Ishikawa (cell line): ENCODE measurements at regions not wholly inside any gene's neighbourhood (a gene's known extent, or its start where the extent isn't known, plus 50 kb on each side); places are given as distances from the start of the nearest gene placed in this dataset.

Source experiments
- CEBPB ChIP-seq: IDR thresholded peaks from 2 replicates; pipeline ENCODE4 v1.6.1; 2012
- CREB1 ChIP-seq: IDR thresholded peaks from 2 replicates; pipeline ENCODE4 v1.6.1; 2012; ENCODE audit warnings: low read depth
- EGR1 ChIP-seq: IDR thresholded peaks from 2 replicates; pipeline ENCODE4 v1.6.1; 2012
- EP300 ChIP-seq: IDR thresholded peaks from 2 replicates; pipeline ENCODE4 v1.6.1; 2012; ENCODE audit warnings: borderline replicate concordance
- FOXM1 ChIP-seq: IDR thresholded peaks from 2 replicates; pipeline ENCODE4 v1.6.1; 2012; ENCODE audit warnings: low read depth, borderline replicate concordance
- NFIC ChIP-seq: IDR thresholded peaks from 2 replicates; pipeline ENCODE4 v1.6.1; 2012
- RAD21 ChIP-seq: IDR thresholded peaks from 2 replicates; pipeline ENCODE4 v1.6.1; 2012; ENCODE audit warnings: low read depth
- TAF1 ChIP-seq: IDR thresholded peaks from 2 replicates; pipeline ENCODE4 v1.6.1; 2012; ENCODE audit warnings: low read depth, mild to moderate bottlenecking
- TCF12 ChIP-seq: IDR thresholded peaks from 2 replicates; pipeline ENCODE4 v1.6.1; 2012; ENCODE audit warnings: low read depth
- TEAD4 ChIP-seq: IDR thresholded peaks from 2 replicates; pipeline ENCODE4 v1.6.1; 2012
- YY1 ChIP-seq: IDR thresholded peaks from 2 replicates; pipeline ENCODE4 v1.6.1; 2012; ENCODE audit warnings: low read depth
- ZBTB7A ChIP-seq: IDR thresholded peaks from 2 replicates; pipeline ENCODE4 v1.6.1; 2012; ENCODE audit warnings: low read depth
- TF ChIP-seq, protein P1 (sequence below): IDR thresholded peaks from 2 replicates; pipeline ENCODE4 v1.6.1; 2012; ENCODE audit warnings: low read depth, mild to moderate bottlenecking
- TF ChIP-seq, protein P2 (sequence below): IDR thresholded peaks from 2 replicates; pipeline ENCODE4 v1.6.1; 2012
- TF ChIP-seq, protein P3 (sequence below): IDR thresholded peaks from 2 replicates; pipeline ENCODE4 v1.6.1; 2012

DNA sequence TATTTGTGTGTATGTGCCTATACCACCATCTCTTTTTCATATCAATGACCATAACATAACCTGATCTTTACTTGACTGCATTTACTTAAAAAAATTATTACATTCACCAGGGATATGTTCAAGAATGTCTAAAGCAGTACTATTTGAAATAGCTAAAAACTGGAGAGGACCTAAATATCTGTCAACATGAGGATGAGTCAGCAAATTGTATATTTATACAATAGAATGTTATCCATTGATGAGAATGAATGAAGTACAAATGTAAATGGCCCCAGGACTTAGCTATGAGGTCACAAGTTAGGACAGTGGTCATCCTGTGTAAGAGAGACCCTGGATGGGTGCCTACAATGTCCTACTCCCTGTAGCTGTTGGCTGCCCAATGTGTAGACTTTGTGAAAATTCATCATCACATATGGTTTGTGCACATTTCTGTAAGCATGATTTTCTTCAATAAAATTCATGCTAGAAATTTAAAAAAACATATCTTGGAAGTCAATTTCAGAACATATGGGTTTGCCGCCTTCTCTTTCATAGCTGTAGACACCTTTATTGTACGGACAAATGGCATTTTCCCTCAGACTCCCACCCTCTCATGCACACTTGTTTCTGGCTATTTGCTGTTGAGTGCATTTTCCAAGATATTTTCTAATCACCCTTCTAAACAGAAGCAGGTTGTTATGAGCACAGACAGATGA lies 202.4 kb downstream of the CDH26 start:
- TF ChIP-seq YY1 (no peak), RAD21 (no peak), FOXM1 (no peak)

DNA sequence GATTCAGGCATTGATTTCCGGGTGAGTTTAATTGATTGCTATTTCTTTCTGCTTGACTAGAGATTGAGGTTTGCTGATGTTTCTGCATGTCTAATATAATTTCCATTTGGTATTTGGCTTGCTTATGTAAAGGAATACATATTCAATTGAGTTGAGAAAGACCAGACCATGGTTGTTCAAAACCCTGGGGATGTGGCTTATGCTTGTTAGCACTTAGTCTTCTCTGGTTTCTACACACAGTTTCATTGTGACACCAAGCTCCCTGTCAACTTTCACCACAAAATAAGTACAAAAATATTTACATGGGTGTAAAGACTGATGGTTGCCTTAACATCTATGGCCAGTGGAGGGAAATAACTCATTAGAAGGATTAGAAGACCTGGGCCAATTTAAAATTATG lies 209.6 kb downstream of the CDH26 start:
- no peak for TF ChIP-seq CEBPB

DNA sequence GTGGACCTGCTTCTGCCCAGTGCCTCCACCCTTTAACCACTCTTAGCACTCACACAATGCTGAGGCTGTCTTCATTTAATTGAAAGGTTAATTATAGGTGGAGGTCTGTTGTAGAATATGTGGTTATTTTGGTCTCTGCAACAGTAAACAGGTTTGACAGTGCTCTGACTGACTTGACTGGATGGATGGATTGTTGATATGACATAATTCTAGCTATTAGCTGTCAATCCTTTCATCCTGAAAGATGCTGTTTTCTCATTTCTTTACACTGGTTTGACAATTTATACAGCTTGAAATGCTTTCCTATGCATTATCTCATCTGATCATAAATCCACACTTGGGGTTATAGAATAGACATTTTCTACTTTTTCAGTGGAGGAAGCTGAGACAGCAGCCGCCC lies 210.7 kb downstream of the CDH26 start:
- TF ChIP-seq TAF1 (no peak), CEBPB (no peak), TCF12 (no peak), ZBTB7A (no peak), EP300 (no peak), NFIC (no peak), EGR1 (no peak), YY1 (no peak), TEAD4 (no peak), FOXM1 (no peak), CREB1 (no peak), RAD21 (no peak)
- TF ChIP-seq, protein P1, sequence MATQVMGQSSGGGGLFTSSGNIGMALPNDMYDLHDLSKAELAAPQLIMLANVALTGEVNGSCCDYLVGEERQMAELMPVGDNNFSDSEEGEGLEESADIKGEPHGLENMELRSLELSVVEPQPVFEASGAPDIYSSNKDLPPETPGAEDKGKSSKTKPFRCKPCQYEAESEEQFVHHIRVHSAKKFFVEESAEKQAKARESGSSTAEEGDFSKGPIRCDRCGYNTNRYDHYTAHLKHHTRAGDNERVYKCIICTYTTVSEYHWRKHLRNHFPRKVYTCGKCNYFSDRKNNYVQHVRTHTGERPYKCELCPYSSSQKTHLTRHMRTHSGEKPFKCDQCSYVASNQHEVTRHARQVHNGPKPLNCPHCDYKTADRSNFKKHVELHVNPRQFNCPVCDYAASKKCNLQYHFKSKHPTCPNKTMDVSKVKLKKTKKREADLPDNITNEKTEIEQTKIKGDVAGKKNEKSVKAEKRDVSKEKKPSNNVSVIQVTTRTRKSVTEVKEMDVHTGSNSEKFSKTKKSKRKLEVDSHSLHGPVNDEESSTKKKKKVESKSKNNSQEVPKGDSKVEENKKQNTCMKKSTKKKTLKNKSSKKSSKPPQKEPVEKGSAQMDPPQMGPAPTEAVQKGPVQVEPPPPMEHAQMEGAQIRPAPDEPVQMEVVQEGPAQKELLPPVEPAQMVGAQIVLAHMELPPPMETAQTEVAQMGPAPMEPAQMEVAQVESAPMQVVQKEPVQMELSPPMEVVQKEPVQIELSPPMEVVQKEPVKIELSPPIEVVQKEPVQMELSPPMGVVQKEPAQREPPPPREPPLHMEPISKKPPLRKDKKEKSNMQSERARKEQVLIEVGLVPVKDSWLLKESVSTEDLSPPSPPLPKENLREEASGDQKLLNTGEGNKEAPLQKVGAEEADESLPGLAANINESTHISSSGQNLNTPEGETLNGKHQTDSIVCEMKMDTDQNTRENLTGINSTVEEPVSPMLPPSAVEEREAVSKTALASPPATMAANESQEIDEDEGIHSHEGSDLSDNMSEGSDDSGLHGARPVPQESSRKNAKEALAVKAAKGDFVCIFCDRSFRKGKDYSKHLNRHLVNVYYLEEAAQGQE = no peak
- TF ChIP-seq, protein P2, sequence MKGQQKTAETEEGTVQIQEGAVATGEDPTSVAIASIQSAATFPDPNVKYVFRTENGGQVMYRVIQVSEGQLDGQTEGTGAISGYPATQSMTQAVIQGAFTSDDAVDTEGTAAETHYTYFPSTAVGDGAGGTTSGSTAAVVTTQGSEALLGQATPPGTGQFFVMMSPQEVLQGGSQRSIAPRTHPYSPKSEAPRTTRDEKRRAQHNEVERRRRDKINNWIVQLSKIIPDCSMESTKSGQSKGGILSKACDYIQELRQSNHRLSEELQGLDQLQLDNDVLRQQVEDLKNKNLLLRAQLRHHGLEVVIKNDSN = no peak
- TF ChIP-seq, protein P3, sequence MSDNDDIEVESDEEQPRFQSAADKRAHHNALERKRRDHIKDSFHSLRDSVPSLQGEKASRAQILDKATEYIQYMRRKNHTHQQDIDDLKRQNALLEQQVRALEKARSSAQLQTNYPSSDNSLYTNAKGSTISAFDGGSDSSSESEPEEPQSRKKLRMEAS = no peak

DNA sequence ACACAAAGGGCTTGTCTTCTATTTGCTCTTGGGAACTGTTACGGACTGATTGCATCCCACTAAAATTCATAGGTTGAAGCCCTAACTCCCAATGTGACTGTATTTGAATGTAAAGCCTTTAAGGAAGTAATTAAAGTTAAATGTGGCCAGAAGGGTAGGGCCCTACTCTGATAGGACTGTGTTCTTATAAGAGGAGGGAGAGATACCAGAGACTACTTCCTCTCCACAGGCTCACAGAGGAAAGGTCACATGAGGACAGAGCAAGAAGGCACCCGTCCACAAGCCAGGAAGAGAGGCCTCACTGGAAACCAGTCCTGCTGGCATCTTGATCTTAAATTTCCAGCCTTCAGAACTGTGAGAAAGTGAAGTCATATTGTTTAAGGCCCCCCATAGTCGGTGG lies 211.9 kb downstream of the CDH26 start:
- TF ChIP-seq EP300 (no peak), CEBPB (no peak), ZBTB7A (no peak), TCF12 (no peak), EGR1 (no peak), TEAD4 (no peak), YY1 (no peak), FOXM1 (no peak), NFIC (no peak), TAF1 (no peak), RAD21 (no peak), CREB1 (no peak)
- TF ChIP-seq, protein P3 = no peak
- TF ChIP-seq, protein P2 = no peak
- TF ChIP-seq, protein P1 = no peak

DNA sequence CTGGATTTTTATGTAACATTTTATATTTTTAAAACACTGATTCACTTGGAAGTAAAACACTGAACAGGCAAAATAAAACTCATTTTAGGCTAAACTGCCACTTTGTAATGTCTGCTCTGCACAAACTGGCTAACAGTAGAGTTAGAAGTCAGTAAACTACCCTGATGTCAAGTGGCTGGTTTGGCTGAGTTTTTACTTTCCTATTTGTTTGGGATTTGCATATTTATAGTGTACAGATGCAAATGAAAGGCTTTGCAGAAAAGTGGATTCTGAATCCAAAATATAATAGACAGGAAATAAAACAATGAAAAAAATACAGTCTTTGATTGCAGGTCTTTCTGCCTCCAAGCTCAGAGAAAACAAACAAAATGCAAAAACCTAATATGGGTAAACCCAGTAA lies 213.1 kb downstream of the CDH26 start:
- TF ChIP-seq, protein P2 = no peak
- no peak for TF ChIP-seq ZBTB7A
- no peak for TF ChIP-seq RAD21
- TF ChIP-seq TCF12 = no peak
- TF ChIP-seq CREB1 = no peak
- TF ChIP-seq EGR1 = no peak
- no peak for TF ChIP-seq EP300
- no peak for TF ChIP-seq CEBPB
- TF ChIP-seq, protein P1 = no peak
- TF ChIP-seq YY1 = no peak
